Liver (tissue), 8 donors: ENCODE measurements at regions not wholly inside any gene's neighbourhood (a gene's known extent, or its start where the extent isn't known, plus 50 kb on each side); places are given as distances from the start of the nearest gene placed in this dataset.

Experiments used
- DNase-seq: peaks from one replicate; pipeline ENCODE4 v3.0.0-alpha.2; 2017; ENCODE audit warnings: low spot score
- H3K27ac ChIP-seq, 2 donors: one replicate each; pipeline ENCODE4 v1.7.0; 2013; ENCODE audit warnings: inconsistent platforms in 2 of 2, low read length in 2 of 2, control low read depth in 1 of 2, low read depth in 1 of 2, mild to moderate bottlenecking in 1 of 2
- H3K27me3 ChIP-seq, 4 donors: one replicate each; pipeline versions ENCODE4 v1.6.1 to v1.7.0; 2013; ENCODE audit warnings: low read length in 3 of 4, inconsistent platforms in 1 of 4, mild to moderate bottlenecking in 1 of 4, moderate library complexity in 1 of 4; ENCODE audit not compliant: control insufficient read depth in 4 of 4, insufficient read depth in 4 of 4
- H3K36me3 ChIP-seq, 4 donors: one replicate each; pipeline versions ENCODE4 v1.6.1 to v1.7.0; 2013; ENCODE audit warnings: low read length in 3 of 4, mild to moderate bottlenecking in 3 of 4, low read depth in 1 of 4, moderate library complexity in 1 of 4; ENCODE audit not compliant: control insufficient read depth in 4 of 4, insufficient read depth in 3 of 4
- H3K4me1 ChIP-seq, 4 donors: one replicate each; pipeline versions ENCODE4 v1.6.1 to v1.7.0; 2013; ENCODE audit warnings: low read length in 3 of 4, mild to moderate bottlenecking in 3 of 4, moderate library complexity in 1 of 4; ENCODE audit not compliant: control insufficient read depth in 4 of 4, insufficient read depth in 4 of 4
- H3K4me3 ChIP-seq, 3 donors: one replicate each; pipeline versions ENCODE4 v1.6.1 to v1.7.0; 2013; ENCODE audit warnings: low read length in 3 of 3, control low read depth in 1 of 3, low read depth in 1 of 3, mild to moderate bottlenecking in 1 of 3
- H3K9ac ChIP-seq, 2 donors: one replicate each; pipeline ENCODE4 v1.7.0; 2013; ENCODE audit warnings: low read length in 2 of 2, mild to moderate bottlenecking in 2 of 2, moderate library complexity in 2 of 2, control low read depth in 1 of 2, low read depth in 1 of 2
- H3K9me3 ChIP-seq, 4 donors: one replicate each; pipeline versions ENCODE4 v1.6.1 to v1.7.0; 2013; ENCODE audit warnings: low read length in 3 of 4; ENCODE audit not compliant: control insufficient read depth in 4 of 4
- ATF3 ChIP-seq: IDR thresholded peaks from 2 replicates; pipeline ENCODE4 v1.6.1; 2016; ENCODE audit warnings: antibody characterized with exemption
- CTCF ChIP-seq: fragments of 150-350 bp; IDR thresholded peaks from 2 replicates; pipeline ENCODE4 v1.5.1; 2017; ENCODE audit warnings: improper control_type of control experiment, low read depth, low read length; ENCODE audit not compliant: missing input control
- EGR1 ChIP-seq, 2 donors: IDR thresholded peaks; 2 replicates each; pipeline ENCODE4 v1.6.1; 2016 to 2018; ENCODE audit warnings: antibody characterized with exemption in 2 of 2, low read depth in 2 of 2
- FOXA2 ChIP-seq: IDR thresholded peaks from 2 replicates; pipeline ENCODE4 v1.6.1; 2016; ENCODE audit warnings: antibody characterized with exemption
- HNF4A ChIP-seq, 2 donors: conservative IDR thresholded peaks; 2 replicates each; pipeline ENCODE4 v1.6.1; 2016; ENCODE audit warnings: antibody characterized with exemption in 2 of 2, mild to moderate bottlenecking in 2 of 2
- HNF4G ChIP-seq: IDR thresholded peaks from 2 replicates; pipeline ENCODE4 v1.6.1; 2016; ENCODE audit warnings: antibody characterized with exemption
- MAX ChIP-seq: IDR thresholded peaks from 2 replicates; pipeline ENCODE4 v1.6.1; 2016; ENCODE audit warnings: antibody characterized with exemption
- RAD21 ChIP-seq, 2 donors: IDR thresholded peaks; 2 replicates each; pipeline ENCODE4 v1.6.1; 2016; ENCODE audit warnings: antibody characterized with exemption in 2 of 2, mild to moderate bottlenecking in 2 of 2
- RXRA ChIP-seq, 2 donors: IDR thresholded peaks; 2 replicates each; pipeline ENCODE4 v1.6.1; 2017 to 2018; ENCODE audit warnings: antibody characterized with exemption in 2 of 2, mild to moderate bottlenecking in 1 of 2
- SP1 ChIP-seq: IDR thresholded peaks from 2 replicates; pipeline ENCODE4 v1.6.1; 2018; ENCODE audit warnings: antibody characterized with exemption, mild to moderate bottlenecking
- WGBS: extraction: QIAGEN DNeasy Blood & Tissue Kit; methylation state at CpG from one replicate; pipeline ENCODE4 v1.1.7; 2013; 5-methylcytosine and 5-hydroxymethylcytosine counted together
- donor health status: healthy.
- donor health status: healthy.
- donor health status: healthy.
- donor health status: healthy.
- donor health status: healthy.

DNA sequence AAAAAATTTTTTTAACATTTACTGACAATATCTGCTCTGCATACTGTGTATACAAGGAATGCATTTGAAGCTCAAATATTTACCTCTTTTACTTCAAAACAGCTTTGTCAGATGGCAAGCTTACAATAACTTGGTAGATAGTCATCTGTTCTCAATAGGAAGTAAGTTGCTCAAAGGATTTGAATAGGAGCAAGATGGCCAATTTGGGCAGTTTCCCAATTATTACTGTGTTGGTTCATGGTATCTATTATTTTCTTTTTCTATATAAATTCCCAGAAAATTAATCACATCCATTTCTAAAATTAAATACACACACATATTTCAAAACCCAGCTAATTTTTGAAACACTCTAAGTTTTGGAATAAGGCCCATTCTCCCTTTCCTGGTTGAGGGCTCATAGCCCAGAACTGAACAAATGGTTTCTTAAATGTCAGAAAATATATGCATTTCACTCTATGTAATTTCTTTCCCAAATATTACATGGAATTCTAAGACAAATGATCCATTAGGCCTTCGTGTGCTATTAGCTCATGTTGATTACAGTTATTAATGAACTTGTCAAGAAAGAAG is 60.2 kb upstream of the BLTP1 start:
- H3K9me3 ChIP-seq: no peaks in the 10 kb centered on the region
- no peaks in the 10 kb centered on the region for H3K4me1 ChIP-seq
- 62% methylated on average over 1 of the region's 1 CpG for WGBS
- no peak overlapping the region for H3K9ac ChIP-seq
- H3K27ac ChIP-seq: no peak overlapping the region
- no peak overlapping the region for H3K4me3 ChIP-seq
- DNase-seq: no peak
- peaks cover 0 to 3% (median 0%) of the 10 kb centered on the region in 4 donors for H3K27me3 ChIP-seq
- no peak for TF ChIP-seq CTCF
- TF ChIP-seq RXRA (IDR thresholded peaks at IDR 0.05): no peak
- no peak for TF ChIP-seq FOXA2
- TF ChIP-seq MAX: no peak
- no peak for TF ChIP-seq HNF4G
- no peaks in the 10 kb centered on the region for H3K36me3 ChIP-seq

GRCh38 chr4:122091397-122091796 is 60.7 kb upstream of the BLTP1 start:
- H3K36me3 ChIP-seq: no peaks in the 10 kb centered on the region
- DNase-seq: no peak
- WGBS: 86% methylated on average over 1 of the region's 1 CpG

GRCh38 chr4:122090989-122091388 is 61.1 kb upstream of the BLTP1 start:
- Histone ChIP-seq H3K4me3 (no peak overlapping the region), H3K36me3 (no peaks in the 10 kb centered on the region), H3K27me3 (peaks cover 0 to 3% (median 0%) of the 10 kb centered on the region in 4 donors), H3K9ac (no peak overlapping the region), H3K27ac (no peak overlapping the region), H3K9me3 (no peaks in the 10 kb centered on the region), H3K4me1 (no peaks in the 10 kb centered on the region)
- DNase-seq: no peak
- no peak for TF ChIP-seq EGR1 (IDR thresholded peaks at IDR 0.05; ENCODE audit: low read depth in 2 of 2)
- no peak for TF ChIP-seq MAX
- no peak for TF ChIP-seq HNF4A (conservative IDR thresholded peaks at IDR 0.05)
- TF ChIP-seq SP1: no peak
- no peak for TF ChIP-seq HNF4G
- no peak for TF ChIP-seq RAD21 (IDR thresholded peaks at IDR 0.05)
- no peak for TF ChIP-seq FOXA2
- TF ChIP-seq RXRA (IDR thresholded peaks at IDR 0.05): no peak
- no peak for TF ChIP-seq ATF3
- WGBS: 81% methylated on average over 1 of the region's 1 CpG

More at GRCh38 chr4:122091397-122091796, 60.7 kb upstream of the BLTP1 start:
- TF ChIP-seq EGR1 (IDR thresholded peaks at IDR 0.05; ENCODE audit: low read depth in 2 of 2): no peak
- Histone ChIP-seq H3K4me3 (no peak overlapping the region), H3K27me3 (peaks cover 0 to 3% (median 0%) of the 10 kb centered on the region in 4 donors), H3K9ac (no peak overlapping the region), H3K9me3 (no peaks in the 10 kb centered on the region), H3K4me1 (no peaks in the 10 kb centered on the region), H3K27ac (no peak overlapping the region)
